Endometrial microvascular endothelial cells (primary cell): ENCODE measurements at regions not wholly inside any gene's neighbourhood (a gene's known extent, or its start where the extent isn't known, plus 50 kb on each side); places are given as distances from the start of the nearest gene placed in this dataset.

ENCODE experiments used
- in situ Hi-C: cut with HindIII; loops from 2 replicates; pipeline ENCODE4 v1.10.0; 2017; ENCODE audit warnings: low sequenced_read_pairs, low pct_unique_long_range_greater_than_20kb; ENCODE audit errors: inconsistent ontology term

DNA sequence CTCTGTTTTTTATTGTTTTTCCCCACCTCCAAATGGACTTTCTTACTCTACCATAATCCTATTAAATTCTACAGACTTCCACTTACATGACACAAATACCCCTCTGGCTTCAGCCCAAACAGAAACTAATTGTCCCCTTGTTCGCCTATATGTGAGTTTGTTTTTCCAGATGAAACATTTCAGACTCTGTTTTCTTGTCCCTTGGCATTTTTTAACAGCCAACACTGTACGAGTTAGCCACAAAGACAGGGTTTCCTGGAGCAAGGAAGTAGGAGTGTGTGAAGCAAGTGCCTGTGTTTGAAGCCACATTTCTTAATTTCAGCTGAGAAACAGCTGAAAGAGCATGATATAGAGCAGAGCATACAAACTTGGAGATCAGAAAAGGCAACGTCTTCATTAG is 382.2 kb upstream of the CDH5 start:
- in situ Hi-C loops, result no loop called here

DNA sequence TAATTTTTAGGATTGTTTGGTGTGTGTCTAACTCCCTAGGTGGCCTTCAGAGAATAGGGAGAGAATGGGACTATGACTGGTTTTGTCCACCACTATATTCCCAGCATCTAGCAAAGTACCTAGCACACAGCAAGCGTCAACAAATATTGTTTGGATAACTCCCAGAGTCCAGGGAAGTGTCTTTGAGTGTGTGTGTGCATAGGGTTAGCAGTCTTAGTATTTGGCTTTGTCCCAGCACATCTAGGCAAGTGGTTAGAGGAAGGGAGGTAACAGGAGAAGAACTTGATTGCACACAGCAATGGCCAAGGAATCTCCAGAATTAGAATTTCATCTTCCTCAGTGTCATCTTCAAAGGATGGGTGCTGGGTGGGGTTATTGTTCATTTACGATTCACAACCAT is 385.4 kb upstream of the CDH5 start:
- in situ Hi-C loops, result no loop called here

DNA sequence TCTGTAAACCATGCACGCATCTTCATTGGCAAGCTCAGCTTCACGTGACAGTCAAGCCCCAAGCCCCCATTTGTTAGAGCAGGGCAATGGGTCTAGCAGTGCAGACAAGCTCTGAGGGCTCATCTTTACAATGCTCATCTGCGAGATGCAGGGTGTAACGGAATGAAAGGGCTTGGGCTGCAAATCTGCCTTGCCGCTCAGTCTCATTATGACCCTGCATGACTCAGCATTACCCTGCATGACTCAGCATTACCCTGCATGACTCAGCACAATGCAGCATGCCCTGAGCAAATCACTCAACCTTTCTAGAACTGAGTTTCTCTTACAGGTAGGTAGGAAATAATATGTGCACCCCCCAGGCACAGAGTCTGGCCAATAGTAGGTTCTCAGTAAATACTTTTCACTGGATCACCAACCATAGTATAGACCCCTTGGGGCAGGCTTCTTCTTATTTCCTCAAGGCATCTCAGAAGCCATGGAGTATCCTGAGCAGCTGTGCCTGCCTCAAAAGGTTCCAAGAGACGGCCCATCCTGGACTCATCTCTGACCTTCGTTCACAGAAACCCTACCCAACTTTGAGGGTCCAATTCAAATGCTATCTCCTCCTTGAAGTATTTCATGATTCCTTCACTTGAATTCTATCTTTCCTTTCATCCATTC is 391.3 kb upstream of the CDH5 start:
- in situ Hi-C loops, result no loop called here

DNA sequence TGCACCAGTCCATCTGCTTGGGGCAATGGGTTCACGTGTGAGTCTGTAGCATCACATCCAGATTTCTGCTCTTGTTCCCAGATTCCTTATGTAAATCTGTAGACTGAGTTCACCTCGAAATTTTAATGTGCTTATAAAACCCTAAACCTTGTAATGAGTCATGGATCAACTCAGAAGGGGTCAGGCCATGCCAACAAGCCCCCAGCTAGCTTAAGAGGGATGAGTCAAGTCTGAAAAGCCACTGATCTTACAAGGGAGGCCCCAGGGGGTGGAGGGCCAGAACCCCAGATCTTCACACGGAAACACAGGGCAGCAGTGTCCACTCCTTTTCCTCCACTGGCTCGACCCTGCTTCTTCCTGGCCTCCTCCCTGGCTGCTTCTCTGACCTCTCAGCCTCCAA is 399.1 kb upstream of the CDH5 start:
- in situ Hi-C loops, result no loop called here

DNA sequence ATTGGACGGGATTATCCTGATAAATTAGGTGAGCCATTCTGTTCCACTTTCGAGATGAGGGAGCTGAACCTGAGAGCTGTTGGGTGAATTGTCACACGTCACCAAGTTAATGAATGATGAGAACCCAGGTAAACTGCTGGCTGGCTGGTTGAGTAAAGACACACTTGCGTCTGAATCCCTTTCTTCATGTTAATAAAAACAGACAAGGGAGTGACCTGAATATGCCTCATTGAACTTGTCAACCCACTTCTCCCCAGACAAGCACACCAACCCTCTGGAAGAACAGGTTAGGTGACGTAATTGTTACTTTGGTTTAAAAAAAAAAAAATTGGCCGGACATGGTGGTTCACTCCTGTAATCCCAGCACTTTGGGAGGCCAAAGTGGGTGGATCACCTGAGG is 400.9 kb upstream of the CDH5 start:
- in situ Hi-C loops, result no loop called here

DNA sequence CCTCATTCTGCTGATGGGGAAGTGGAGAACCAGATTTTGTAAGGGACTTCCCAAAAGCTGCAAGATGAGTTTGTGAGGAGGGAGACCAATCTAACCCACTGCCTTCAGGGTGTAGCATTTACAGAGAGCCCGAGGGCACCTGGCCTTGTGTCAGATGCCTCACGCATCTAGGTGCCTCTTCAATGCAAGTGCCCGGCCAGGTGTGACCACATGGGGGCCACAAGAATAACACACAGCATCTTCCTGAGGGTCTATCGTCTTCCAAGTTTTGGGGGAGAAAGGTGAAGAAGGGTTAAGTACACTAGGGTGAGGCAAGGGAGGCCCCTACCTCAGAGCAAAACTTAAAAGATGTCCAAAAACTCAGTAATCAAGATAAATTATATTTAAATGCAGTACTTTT is 401.7 kb upstream of the CDH5 start:
- in situ Hi-C loops, result no loop called here

DNA sequence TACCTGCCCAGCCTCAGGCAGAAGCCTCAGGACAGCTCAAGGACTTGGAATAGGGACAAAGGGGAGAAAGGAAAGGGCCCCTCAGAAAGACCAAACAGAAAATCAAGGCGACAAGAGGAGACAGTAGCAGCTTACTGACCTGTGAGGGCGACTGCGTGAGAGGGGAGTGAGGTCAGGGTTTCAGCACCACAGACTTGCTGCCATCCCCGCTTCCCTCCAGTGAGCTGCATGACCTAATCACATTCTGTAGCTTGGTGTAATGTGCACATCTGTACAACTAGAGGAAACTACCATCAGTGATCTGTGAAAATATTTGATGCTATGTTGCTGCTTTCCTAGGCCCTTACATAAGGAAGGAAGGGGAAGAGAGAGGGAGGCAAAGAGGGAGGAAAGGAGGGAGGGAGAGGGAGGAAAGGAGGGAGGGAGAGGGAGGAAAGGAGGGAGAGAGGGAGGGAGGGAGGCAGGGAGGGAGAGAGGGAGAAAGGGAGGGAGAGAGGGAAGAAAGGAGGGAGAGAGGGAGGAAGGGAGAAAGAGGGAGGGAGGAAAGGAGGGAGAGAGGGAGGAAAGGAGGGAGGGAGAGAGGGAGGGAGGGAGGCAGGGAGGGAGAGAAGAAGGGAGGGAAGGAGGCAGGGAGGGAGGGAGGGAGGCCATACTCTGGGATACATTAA is 404.9 kb upstream of the CDH5 start:
- in situ Hi-C loops, result no loop called here

DNA sequence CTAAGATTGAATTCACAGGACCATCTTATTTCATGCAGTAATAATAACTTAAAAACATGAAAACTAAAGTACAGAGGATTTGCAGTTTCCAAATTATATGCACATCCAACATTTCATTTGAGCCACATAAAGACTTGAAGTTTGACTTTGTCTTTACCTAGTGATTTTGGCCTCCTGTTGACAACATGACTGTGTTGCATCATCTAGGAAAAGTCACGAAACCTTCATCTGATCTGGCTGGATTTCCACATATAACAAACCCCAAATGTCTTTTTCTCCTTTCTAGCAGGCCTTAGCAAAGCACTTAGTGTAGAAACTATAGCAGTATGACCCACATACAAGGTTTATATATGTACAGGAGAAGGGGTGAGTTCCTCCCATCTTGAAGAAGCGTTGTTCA is 406.5 kb upstream of the CDH5 start:
- in situ Hi-C loops, result no loop called here

DNA sequence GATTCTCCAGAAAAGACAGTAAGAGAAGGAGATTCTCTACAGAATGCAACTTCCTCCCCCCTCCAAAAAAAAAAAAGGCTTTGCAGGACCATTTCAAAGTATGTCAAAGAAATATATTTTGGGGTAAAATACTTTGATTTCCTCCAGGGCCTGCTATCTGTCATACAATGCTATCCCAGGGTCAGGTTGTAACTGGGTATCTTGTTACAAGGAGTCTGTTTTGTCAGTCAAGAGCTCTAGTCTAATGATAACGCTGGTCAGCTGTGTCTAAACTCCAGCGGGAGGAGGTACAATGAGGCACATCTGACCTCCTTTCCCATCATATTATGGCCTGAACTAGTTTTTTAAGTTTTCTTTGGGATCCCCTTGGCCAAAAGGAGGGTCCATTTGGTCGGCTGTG is 408.4 kb upstream of the CDH5 start:
- in situ Hi-C loops, result no loop called here

DNA sequence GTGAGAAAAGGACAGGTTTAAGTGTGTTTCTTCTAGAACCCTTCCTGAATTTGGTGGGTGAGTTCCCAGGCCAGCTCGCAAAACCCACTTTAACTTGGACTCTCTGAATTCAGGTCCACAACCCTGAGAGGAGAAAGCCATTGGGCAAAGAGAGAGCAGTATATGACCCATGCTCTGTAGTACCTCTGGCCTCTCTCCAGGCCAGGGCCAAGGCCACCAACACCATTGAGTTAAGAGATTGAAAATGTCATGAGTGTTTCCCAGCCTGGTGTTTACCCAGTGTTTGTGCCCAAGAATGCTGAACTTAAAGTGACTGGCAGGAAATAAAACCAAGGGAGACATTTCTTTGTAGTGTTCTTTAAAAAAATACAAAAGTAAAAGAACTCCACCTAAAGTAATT is 410.4 kb upstream of the CDH5 start:
- in situ Hi-C loops, result no loop called here

DNA sequence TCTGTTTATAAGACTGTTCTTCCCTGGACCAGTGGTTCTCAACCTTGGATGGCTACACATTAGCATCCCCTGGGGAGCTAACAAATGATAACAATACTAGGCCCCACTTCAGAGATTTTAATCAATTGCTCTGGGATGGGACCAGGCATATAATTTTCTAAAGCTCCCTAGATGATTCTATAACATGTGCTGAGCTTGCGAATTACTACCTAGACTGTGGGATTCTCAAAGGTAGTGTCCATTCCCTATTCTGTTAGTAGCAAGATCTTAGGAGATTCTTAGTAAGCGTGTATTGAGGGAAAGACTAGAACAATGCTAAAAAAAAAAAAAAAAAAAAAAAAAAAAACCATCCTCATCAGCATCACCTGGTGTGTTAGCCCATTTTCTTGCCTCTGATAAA is 412.0 kb upstream of the CDH5 start:
- in situ Hi-C loops, result no loop called here

DNA sequence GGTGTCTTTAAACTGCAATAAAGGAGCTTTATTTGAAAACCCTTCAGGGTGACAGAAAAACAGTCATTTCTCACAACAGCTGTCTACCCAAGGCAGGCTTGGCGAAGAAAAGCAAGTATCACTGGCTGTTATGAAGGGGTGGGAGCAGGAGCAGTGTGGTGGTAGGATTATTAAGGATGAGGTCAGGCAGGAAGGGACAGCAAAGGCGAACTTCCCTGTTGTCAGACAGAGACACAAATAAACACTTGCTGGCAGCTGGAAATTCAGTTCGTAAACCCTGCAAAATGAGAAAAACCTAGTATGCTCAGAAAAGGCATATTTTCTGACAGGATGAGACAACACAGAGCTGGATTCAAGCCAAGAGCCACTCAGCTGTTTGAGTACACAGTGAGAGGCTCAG is 416.3 kb upstream of the CDH5 start:
- in situ Hi-C loops, result no loop called here

DNA sequence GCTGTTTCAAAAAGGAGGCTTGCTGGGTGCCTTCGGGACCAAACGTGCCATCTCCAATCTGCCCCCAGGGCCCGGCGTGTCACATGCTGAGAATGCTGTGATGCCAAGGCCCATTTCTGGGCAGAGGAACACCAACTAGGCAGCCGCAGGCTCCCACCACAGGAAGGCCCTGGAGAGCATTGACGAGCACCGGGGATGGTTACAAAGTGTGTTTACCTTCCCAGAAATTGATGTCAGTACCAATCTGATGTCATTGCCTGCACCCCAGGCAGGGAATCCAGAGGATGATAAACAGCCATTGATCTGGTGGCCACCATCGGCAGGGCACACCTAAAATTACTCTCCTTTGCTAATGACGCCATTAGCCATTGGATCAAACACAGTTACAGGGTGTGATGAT is 418.1 kb upstream of the CDH5 start:
- in situ Hi-C loops, result no loop called here

DNA sequence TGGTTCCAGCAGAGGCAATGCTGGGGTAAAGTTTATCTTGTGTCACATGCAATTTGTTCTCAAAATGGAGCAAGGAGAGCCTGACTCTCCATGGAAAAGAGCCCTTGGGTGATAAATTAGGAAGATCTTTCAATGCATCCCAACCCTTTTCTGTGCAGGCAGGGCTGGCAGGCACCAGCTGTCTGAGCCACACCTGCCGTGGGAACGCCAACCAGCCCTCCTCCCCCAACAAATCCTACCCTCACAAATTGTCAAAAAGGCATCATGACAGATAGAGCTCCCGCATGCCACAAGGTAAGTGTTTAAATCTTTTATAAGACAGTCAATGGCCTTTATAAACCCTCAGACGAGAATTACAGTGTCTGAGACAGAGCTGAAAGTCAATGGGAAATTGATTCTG is 418.5 kb upstream of the CDH5 start:
- in situ Hi-C loops, result no loop called here

DNA sequence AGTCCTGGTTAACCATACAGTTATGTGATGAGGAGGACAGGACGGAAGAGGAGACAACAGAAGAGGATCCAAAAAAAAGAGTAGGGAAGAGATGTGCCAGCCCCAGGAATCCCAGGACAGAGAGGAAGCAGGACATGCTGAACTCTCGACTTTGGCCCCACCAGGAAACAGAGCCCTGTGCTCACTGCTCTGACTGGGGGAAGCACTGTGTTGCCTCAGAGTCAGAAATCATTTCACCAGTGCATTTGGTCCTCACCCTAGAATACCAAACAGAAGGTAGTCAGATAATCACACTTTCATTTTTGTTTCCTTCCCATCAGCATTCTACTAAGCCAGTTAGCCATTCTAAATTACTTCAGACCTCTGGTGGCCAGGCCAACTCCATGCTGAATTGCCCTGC is 421.0 kb upstream of the CDH5 start:
- in situ Hi-C loops, result no loop called here

DNA sequence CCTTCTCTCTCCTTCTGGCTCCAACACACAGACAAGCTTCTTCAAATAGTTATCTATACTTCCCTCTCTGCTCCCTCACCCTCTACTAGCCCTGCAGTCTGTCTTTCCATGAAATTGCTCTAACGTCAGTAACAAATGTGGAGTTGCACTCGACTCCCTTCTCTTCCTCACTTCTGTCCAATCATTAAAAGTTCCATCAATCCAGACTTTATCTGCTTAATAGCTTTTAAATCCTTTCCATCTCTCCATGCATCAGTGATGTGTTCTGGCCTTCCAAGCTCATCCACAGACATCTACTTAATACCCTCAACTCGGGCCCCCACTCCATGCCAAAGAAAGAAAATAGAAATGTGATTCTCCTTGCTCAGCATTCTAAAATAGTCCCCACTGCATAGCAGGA is 422.1 kb upstream of the CDH5 start:
- in situ Hi-C loops, result no loop called here

DNA sequence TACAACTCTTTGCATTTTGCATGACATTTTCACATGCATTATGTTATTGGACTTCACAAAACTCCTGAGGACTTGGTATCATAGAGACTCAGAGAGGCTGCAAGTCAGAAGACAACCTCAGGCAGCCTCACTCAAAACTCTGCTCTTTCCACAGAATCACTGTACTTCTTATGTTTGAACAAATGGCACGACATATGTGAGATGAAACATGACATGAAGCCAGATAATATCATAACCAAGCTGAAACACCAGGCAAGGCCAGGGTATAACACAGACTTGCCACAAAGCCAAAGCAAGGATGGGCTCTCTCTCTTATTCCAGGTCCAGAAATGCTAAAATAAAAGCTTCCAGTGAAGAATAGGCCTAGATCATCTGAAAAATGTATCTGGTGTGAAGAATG is 425.8 kb upstream of the CDH5 start:
- in situ Hi-C loops, result no loop called here

DNA sequence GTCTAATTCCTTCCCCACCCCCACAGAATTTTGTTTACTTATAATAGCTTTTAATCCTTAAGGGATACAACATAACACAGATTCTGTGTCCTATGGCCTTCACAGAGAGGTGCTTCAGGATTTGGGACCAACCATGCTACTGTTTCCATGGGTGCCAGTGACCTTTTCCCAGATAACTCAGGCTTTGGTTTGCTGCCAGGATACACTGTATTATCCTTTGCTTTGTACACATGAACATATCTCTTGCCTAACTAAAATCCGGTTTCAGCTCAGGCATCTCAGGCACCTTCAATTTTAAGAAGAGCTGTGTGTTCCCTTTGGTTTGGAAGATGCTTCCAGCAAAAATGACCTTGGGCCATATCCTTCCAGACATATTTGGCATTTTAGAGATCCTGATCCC is 428.4 kb upstream of the CDH5 start:
- in situ Hi-C loops, result no loop called here

DNA sequence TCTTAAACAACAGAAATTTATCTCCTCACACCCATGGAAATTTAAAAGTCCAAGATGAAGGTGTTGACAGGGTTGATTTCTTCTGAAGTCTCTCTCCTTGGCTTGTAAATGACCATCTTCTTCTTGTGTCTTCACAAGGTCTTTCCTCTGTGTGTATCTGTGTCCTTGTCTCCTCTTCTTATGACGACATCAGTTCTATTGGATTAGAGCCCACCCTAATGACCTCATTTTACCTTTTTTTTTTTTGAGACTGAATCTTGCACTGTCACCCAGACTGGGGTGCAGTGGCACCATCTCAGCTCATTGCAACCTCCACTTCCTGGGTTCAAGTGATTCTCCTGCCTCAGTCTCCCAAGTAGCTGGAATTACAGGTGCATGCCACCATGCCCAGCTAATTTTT is 429.0 kb upstream of the CDH5 start:
- in situ Hi-C loops, result no loop called here

DNA sequence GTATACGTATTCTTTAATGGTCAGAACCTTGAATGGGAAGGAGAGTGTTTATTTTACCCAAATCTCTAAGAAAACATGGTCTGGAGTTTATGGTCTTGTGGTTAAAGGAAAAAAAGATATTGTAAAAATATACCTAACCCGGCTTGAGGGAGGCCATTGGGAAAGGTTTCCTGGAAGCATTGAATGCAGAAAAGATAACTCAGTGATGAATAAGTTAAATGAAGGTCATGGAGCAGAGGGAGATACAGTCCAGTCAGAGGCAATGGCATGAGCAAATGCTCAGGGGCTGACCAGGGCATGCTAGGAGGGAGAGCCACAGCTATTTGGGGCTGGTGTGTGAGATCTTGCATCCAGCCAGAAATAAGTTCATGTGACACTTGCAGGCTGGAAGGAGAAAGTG is 430.4 kb upstream of the CDH5 start:
- in situ Hi-C loops, result no loop called here

DNA sequence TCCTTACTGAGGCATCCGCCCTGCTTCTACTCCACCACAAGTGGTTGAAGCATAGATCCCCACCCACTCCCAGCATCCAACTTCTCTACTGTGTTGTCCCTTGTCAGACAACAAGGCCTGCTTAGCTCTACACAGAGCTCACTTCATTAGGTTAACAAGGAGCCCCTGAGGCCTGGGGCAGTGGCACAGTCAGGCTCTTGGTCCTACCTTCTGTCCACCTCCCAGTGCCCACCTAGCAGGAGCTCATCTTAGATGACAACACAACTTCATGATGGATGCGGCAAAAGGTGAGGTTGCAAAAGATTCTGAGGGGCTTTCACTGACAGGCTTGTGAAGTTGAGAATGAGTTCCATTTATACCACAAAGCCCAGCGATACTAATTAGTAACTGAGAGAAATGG is 432.0 kb upstream of the CDH5 start:
- in situ Hi-C loops, result no loop called here
